ENCODE measurements at regions not wholly inside any gene's neighbourhood (a gene's known extent, or its start where the extent isn't known, plus 50 kb on each side); places are given as distances from the start of the nearest gene placed in this dataset.
"Not testable (repeated sequence)": the region's sequence is repeated elsewhere in the genome, so short reads cannot be mapped to it uniquely, and the experiment has no call there.

DNA sequence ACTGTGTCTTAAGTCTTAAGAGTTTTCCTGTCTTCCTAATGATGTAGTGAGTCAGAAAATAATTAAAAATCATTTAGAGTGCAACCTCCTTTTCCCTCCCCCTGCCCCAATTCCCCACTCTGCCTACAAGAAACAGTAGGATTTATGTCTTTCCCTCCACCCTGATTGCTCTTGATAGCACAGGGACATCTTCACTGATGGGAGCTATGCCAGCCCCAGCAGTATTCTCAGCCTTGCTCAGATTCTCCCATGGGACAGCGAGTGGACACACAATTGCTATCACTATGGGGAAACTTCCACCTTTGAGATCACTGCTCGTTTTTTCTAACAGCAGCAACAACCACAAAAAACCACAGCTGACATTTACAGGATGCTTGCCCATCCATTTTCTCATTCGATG, 216.6 kb upstream of the PLXNA2 start:
- ChIA-PET POLR2A (no interaction called here), CTCF (no interaction called here)

DNA sequence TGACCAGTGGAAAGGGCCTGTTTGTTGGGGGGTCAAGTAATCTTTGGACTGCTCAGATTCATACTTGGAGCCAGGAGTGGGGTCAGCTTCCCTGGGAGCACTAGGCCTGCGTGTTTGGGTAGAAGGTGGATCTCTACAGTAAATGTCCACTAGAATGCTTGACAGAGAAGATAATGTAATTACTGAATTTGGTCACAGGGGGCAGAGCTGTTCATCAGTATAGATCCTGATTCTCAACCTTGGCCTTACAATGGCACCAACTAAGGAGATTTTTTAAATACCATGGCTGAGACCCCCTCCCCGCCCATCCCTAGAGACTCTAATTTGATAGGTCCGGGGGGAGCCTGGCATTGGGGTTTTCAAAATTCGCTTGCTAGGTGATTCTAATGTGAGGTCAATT, 217.5 kb upstream of the PLXNA2 start:
- POLR2A ChIA-PET: no interaction called here
- CTCF ChIA-PET: no interaction called here

GRCh38 chr1:208462761-208463160, 218.6 kb upstream of the PLXNA2 start:
- ChIA-PET POLR2A (no interaction called here), CTCF (no interaction called here)

GRCh38 chr1:208465266-208465665, 221.1 kb upstream of the PLXNA2 start:
- ChIA-PET POLR2A (no interaction called here), CTCF (no interaction called here)

GRCh38 chr1:208465786-208466590, 221.8 kb upstream of the PLXNA2 start:
- CTCF ChIA-PET: no interaction called here
- POLR2A ChIA-PET: no interaction called here

DNA sequence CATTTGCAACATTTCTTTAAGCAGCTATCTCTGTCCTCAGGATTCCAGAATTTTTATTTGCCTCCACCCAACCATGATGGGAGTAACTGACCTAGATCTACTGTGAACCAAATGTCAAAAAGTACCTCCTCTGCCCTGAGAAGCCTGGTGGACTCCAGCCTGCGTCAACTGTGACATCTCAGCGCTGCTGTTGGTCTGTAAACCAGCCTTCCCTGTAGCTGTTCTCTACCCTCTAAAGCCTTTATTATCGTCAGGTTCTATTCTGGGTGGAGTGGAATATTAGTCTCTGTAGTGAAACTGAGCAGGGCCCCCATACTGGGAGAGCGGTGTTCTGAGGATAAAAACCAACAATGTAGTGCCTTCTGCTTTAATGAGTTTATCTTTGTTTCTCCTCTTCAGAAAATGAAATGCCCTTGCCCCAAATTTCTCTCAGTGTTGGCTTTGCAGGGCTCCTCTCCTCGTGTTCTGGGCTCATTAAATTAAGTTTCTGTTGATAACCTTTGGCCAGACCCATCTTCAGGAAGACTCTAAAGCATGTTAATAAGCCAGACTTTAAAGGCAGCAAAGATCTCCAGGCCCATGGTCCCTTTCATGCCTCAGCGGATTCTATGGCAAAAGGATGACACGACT, 223.1 kb upstream of the PLXNA2 start:
- CTCF ChIA-PET: no interaction called here
- POLR2A ChIA-PET: no interaction called here

- CTCF ChIA-PET: no interaction called here
- POLR2A ChIA-PET: no interaction called here
These were observed 231.3 kb upstream of the PLXNA2 start for GRCh38 chr1:208475449-208475848.

DNA sequence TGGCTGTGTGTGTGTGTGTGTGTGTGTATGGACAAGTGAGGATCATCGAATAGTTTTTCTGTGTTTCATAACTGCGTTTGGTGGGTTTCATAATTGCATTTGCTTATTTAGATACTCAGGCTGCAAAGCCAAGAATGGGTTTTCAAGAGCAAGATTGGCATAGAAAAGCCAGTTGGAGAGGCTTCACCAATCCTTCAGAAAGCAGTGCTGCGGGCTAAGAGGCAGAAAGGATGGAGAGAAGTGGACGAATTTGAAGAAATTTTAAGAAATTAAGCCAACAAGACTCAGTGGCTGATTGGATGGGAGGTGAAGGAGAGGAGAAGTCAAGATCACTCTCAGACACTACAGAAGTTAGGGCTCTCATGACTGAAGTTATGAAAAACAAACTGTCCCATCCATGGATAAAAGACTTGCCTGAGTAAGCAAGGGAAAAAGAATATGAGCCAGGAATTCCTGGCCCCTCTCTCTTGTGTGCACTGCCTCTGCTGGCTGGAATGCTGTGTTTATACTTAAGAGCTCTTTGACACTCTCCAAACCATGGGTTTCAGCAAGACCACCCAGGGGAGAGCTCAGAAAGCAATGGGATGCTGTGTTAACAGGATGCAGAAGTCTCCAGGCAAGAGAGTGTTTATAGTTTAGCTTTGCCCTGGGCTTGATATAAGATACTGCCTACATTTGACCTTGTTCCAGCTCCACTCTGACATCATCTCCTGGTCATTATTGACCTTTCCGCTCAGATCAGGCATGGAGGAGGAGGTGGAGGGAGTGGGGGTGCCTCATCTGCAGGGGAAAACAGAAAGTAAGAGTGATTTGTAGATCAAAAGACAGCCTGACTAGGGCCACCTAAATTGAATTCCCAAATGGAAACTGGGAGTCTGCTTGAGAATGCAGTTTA, 232.0 kb upstream of the PLXNA2 start:
- ChIA-PET CTCF (no interaction called here), POLR2A (no interaction called here)

- POLR2A ChIA-PET: no interaction called here
- CTCF ChIA-PET: no interaction called here
These were observed 232.6 kb upstream of the PLXNA2 start for GRCh38 chr1:208476846-208477170.

GRCh38 chr1:208479435-208479834, 235.3 kb upstream of the PLXNA2 start:
- ChIA-PET POLR2A (no interaction called here), CTCF (no interaction called here)

GRCh38 chr1:208485512-208485911, 241.3 kb upstream of the PLXNA2 start:
- POLR2A ChIA-PET: no interaction called here
- CTCF ChIA-PET: no interaction called here

GRCh38 chr1:208486677-208487076, 242.5 kb upstream of the PLXNA2 start:
- CTCF ChIA-PET: no interaction called here
- POLR2A ChIA-PET: no interaction called here

DNA sequence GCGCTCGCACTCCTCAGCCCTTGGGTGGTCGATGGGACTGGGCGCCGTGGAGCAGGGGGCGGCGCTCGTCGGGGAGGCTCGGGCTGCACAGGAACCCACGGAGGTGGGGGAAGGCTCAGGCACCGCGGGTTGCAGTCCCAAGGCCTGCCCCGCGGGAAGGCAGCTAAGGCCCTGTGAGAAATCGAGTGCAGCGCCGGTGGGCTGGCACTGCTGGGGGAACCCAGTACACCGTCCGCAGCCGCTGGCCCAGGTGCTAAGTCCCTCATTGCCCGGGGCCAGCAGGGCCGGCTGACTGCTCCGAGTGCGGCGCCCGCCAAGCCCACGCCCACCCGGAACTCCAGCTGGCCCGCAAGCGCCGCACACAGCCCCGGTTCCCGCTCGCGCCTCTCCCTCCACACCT, 244.2 kb upstream of the PLXNA2 start:
- CTCF ChIA-PET, POLR2A ChIA-PET: not testable (repeated sequence)

DNA sequence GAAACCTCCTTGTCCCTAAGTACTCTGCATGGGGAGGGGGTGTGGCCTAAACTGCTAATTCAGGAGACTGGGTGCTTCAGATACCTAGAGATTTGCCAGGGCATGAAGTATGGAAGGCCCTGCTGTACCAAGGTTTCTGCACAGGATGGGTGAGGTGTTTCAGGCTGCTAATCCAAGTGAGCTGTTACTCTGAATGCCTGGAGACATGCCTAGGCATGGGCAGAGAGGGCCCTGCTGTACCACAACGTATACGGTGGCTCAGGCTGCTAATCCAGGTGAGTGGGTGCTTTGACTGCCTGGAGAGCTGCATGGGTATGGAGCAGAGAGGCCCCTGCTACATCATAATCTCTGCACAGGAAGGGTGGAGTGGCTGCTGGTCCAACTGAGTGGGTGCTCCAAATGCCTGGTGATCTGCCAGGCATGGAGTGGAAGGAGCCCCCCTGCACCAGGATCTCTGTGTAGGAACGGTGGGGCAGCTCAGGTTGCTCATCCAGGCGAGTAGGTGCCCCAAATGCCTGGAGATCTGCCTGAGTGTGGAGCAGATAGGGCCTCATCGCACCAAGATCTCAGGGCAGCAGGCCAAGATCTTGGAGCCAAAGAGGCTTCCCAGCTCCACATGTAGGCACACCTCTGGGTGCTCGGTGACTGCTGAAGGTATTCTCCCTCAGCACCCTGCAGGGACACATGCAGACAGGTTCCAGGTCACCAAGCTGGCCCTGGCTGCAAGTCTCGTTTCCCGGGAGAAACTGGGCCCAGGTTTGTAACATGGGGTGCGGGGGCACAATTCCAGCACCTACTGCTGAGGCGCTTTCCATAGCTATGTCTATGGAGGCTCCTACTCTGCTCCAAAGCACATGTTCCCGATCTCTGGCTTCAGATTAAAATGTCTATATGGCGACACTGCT, 252.5 kb upstream of the PLXNA2 start:
- CTCF ChIA-PET: no interaction called here
- POLR2A ChIA-PET: no interaction called here

- ChIA-PET POLR2A (no interaction called here), CTCF (no interaction called here)
These were observed 253.8 kb upstream of the PLXNA2 start for GRCh38 chr1:208497866-208498541.

DNA sequence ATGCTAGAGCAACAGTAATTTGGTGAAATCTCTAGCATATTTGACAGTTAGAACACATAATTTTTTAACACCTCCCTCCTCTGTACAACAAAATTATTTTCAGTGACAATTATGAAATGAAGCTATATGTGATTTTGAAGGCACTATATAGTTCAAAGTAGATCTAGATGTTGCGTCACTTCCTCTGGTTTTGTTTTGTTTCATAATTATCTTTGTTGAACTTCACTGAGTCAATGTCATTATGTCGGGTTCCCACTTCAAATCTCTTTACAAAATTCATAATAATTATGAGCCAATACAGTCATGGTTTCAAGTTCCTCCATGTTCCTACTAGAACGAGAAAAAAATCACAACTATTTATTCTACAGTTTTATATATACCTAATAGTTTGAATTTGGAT, 254.8 kb upstream of the PLXNA2 start:
- ChIA-PET CTCF (no interaction called here), POLR2A (no interaction called here)

DNA sequence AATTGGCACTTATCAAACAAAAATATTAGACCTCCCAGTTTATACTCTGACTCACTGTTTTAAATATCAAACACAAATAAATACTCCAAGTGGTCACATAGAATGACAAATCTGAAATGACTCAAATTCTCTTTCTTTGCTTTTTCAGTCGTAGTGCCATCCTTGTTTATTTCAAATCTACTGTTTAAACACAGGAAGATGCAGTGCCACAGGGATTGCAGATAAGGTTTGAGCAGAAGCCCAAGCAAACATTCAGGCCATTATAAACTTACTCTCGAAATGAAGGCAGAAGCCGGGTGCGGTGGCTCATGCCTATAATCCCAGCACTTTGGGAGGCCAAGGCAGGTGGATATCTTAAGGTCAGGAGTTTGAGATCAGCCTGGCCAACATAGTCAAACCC, 255.4 kb upstream of the PLXNA2 start:
- ChIA-PET POLR2A (no interaction called here), CTCF (no interaction called here)

- POLR2A ChIA-PET: no interaction called here
These were observed 256.2 kb upstream of the PLXNA2 start for GRCh38 chr1:208500375-208500774.

GRCh38 chr1:208501542-208501941, 257.4 kb upstream of the PLXNA2 start:
- POLR2A ChIA-PET: no interaction called here
- CTCF ChIA-PET: no interaction called here

More at GRCh38 chr1:208500375-208500774, 256.2 kb upstream of the PLXNA2 start:
- CTCF ChIA-PET: no interaction called here

DNA sequence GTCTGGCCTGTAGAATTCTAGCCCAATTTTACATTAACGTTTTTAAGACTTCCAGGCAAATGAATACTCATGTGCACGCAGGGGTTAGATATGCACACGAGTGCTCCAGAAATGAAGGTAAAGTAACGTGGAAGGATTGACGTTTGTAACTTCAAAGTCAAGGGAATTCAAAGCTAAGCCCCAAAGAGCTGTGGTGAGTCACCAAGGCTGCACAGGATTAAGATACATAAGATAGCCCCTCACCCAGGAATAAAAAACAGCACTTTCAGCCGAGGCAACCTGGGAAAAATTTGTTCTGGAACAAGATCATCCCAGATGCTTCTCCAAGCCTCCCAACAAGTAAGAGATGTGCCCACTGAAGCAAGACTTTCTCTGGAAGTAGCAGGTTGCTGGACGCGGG, 259.6 kb upstream of the PLXNA2 start:
- ChIA-PET CTCF (no interaction called here), POLR2A (no interaction called here)

All from activated CD8-positive, alpha-beta memory T cell treated with anti-CD3 and anti-CD28 coated beads for 36 hours (primary cell).